ENCODE measurements at regions not wholly inside any gene's neighbourhood (a gene's known extent, or its start where the extent isn't known, plus 50 kb on each side); places are given as distances from the start of the nearest gene placed in this dataset.

- TF ChIP-seq, protein P1, sequence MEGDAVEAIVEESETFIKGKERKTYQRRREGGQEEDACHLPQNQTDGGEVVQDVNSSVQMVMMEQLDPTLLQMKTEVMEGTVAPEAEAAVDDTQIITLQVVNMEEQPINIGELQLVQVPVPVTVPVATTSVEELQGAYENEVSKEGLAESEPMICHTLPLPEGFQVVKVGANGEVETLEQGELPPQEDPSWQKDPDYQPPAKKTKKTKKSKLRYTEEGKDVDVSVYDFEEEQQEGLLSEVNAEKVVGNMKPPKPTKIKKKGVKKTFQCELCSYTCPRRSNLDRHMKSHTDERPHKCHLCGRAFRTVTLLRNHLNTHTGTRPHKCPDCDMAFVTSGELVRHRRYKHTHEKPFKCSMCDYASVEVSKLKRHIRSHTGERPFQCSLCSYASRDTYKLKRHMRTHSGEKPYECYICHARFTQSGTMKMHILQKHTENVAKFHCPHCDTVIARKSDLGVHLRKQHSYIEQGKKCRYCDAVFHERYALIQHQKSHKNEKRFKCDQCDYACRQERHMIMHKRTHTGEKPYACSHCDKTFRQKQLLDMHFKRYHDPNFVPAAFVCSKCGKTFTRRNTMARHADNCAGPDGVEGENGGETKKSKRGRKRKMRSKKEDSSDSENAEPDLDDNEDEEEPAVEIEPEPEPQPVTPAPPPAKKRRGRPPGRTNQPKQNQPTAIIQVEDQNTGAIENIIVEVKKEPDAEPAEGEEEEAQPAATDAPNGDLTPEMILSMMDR (IDR thresholded peaks at IDR 0.05; ENCODE audit: extremely low read depth in 1 of 2, insufficient read depth in 1 of 2, low read depth in 1 of 2, low read length in 2 of 2): no peak
- no peak for TF ChIP-seq FOS (IDR thresholded peaks at IDR 0.05; ENCODE audit: borderline replicate concordance, insufficient read depth, low read length)
- TF ChIP-seq, protein P2, sequence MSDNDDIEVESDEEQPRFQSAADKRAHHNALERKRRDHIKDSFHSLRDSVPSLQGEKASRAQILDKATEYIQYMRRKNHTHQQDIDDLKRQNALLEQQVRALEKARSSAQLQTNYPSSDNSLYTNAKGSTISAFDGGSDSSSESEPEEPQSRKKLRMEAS (IDR thresholded peaks at IDR 0.05; ENCODE audit: insufficient read depth, insufficient read length): no peak
- no peak for TF ChIP-seq JUN (IDR thresholded peaks at IDR 0.05; ENCODE audit: borderline replicate concordance, insufficient read depth, insufficient read length, low read depth)
- TF ChIP-seq EZH2 (IDR thresholded peaks at IDR 0.05; ENCODE audit: borderline replicate concordance, low read depth, low read length, severe bottlenecking): no peak
- no peak for TF ChIP-seq POLR2A (IDR thresholded peaks at IDR 0.05; ENCODE audit: low read depth, low read length)
- no peak for TF ChIP-seq POLR2AphosphoS5 (IDR thresholded peaks at IDR 0.05; ENCODE audit: insufficient read depth, low read depth, low read length)
Measured at GRCh38 chr11:91178366-91178765, 955.5 kb upstream of the CHORDC1 start.

Measured in endothelial cell of umbilical vein (primary cell).